H1 (cell line): ENCODE measurements at regions not wholly inside any gene's neighbourhood (a gene's known extent, or its start where the extent isn't known, plus 50 kb on each side); places are given as distances from the start of the nearest gene placed in this dataset.

Experiments
- POLR2A ChIP-seq, 2 experiments: IDR thresholded peaks; 1 replicate in 1 of 2; 2 replicates in 1 of 2; pipeline ENCODE4 v1.6.1; 2011; ENCODE audit warnings: low read depth in 2 of 2, low read length in 2 of 2, mild to moderate bottlenecking in 2 of 2; ENCODE audit errors: control extremely low read depth in 1 of 2
- YY1 ChIP-seq: IDR thresholded peaks from 2 replicates; pipeline ENCODE4 v1.6.1; 2011; ENCODE audit warnings: low read depth, mild to moderate bottlenecking, low read length

- no peak for TF ChIP-seq YY1
- TF ChIP-seq POLR2A (IDR thresholded peaks at IDR 0.05; ENCODE audit: control extremely low read depth in 1 of 2, low read depth in 2 of 2, low read length in 2 of 2): no peak
Observed at GRCh38 chr5:26245321-26245720, 793.1 kb downstream of the CDH9 start.
